GM13977 (cell line): ENCODE measurements at regions not wholly inside any gene's neighbourhood (a gene's known extent, or its start where the extent isn't known, plus 50 kb on each side); places are given as distances from the start of the nearest gene placed in this dataset.

Experiments used
- DNase-seq: peaks from one replicate; pipeline ENCODE4 v3.0.0; 2012; ENCODE audit warnings: low spot score
- CTCF ChIP-seq: IDR thresholded peaks from 2 replicates; pipeline ENCODE4 v1.5.1; 2012; ENCODE audit warnings: mild to moderate bottlenecking, control low read depth; ENCODE audit not compliant: insufficient read depth; ENCODE audit errors: extremely low read depth, missing control alignments
- in situ Hi-C: fragments of 300-500 bp; cut with MboI; formaldehyde crosslinking; loops from one replicate; pipeline ENCODE4 v1.12.0; 2022; ENCODE audit warnings: low sequenced_read_pairs, low pct_unique_long_range_greater_than_20kb, mixed read lengths, inconsistent platforms; ENCODE audit not compliant: unreplicated experiment

- in situ Hi-C loops: loop anchor here (25.0 kb wide), 1 partner anchor 344 kb away; no protein-coding TSS in a partner anchor
- TF ChIP-seq CTCF: no peak
- DNase-seq: no peak
Observed at GRCh38 chr6:142693441-142693840, 251.5 kb downstream of the HIVEP2 start.

- no peak for TF ChIP-seq CTCF
- no peak for DNase-seq
- in situ Hi-C loops: loop anchor here (25.0 kb wide), 1 partner anchor 343 kb away; no protein-coding TSS in a partner anchor
Observed at GRCh38 chr6:142694054-142694453, 250.9 kb downstream of the HIVEP2 start.

- no peak for TF ChIP-seq CTCF
- DNase-seq: no peak
- in situ Hi-C loops: loop anchor here (25.0 kb wide), 1 partner anchor 342 kb away; no protein-coding TSS in a partner anchor
Observed at GRCh38 chr6:142695016-142695415, 250.0 kb downstream of the HIVEP2 start.

GRCh38 chr6:142696123-142697000 lies 248.6 kb downstream of the HIVEP2 start:
- in situ Hi-C loops: loop anchor here (25.0 kb wide), 1 partner anchor 341 kb away; no protein-coding TSS in a partner anchor
- TF ChIP-seq CTCF: no peak
- DNase-seq: no peak

GRCh38 chr6:142697001-142697335 lies 248.0 kb downstream of the HIVEP2 start:
- no peak for DNase-seq
- TF ChIP-seq CTCF: no peak
- in situ Hi-C loops: loop anchor here (25.0 kb wide), 1 partner anchor 340 kb away; no protein-coding TSS in a partner anchor

- no peak for DNase-seq
- in situ Hi-C loops: loop anchor here (25.0 kb wide), 1 partner anchor 339 kb away; no protein-coding TSS in a partner anchor
- TF ChIP-seq CTCF: no peak
Observed at GRCh38 chr6:142697922-142698321, 247.1 kb downstream of the HIVEP2 start.
